HG02678 (cell line): ENCODE measurements at regions not wholly inside any gene's neighbourhood (a gene's known extent, or its start where the extent isn't known, plus 50 kb on each side); places are given as distances from the start of the nearest gene placed in this dataset.

Experiments
- ATAC-seq: cut with Tn5 transposase; IDR thresholded peaks from one replicate; pipeline ENCODE4 v1.9.1; 2021; ENCODE audit warnings: mild to moderate bottlenecking, moderate library complexity; ENCODE audit not compliant: unreplicated experiment

DNA sequence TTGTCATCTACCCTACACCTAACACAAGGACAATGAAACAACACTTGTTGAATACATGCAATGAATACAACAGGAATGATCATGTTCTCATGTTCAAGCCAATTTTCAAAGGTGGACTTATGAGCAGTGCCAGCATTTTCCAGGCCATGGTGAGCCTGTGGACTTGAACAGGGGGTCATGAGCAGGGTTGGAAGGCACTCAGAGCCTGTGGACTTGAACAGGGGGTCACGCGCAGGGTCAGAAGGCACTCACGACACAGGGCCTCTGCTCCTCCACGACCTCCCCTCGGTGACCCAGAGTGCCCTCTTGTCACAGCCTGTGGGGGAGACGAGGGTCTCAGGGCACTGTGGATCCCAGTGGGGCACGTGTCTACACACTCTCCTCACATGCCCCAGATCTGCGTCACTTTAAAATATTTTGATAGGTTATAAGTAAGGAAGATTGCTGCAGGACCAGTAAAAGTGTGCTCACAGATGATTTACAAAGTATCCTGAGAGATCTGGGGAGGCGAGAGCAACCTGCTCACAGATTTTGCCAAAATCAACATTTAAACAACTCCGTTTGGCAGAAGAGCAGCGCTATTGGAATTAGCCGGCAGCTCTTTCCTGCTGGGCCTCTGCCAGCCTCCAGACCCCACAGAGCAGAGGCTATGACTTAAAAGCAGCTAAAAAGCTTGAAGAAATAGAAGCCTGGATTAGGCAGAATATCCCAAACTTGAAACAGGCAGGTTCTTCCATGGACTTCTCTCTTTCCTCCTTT is 121.9 kb downstream of the TMEM18 start:
- no peak for ATAC-seq

DNA sequence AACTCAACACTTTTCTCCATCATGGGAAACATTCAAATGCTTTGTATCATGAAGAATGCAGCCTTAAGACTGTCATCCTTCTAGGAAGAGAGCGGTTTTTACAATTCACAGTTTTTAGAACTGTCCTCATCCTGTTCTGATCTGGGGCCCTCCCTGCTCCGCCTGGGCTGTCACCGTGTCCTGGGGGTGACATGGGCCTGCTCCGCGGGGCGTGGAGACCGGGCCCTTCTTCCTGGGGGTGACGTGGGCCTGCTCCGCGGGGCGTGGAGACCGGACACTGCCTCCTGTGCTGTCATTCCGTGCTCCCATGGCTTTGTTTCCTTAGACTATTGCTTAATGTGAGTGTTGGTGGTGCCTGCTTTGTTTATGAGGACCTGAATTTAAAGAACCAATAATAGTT is 122.8 kb downstream of the TMEM18 start:
- ATAC-seq = no peak

DNA sequence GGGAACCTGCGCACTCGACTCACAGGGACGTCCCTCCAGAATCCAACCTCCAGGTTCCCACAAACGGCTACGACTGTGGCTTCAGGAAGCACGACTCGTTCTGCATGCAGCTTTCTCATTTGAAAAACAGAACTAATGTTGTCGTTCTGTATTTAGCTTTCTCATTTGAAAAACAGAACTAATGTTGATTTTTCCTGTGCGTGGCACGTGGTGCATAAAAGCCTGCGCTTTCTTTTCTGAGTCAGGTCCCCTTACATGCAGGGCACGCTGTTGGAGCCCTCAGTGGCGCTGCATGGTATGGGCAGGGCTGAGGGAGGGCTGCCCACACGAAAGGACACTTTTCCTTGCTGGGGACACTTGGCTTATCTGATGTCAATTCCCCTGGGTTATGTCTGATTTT is 124.3 kb downstream of the TMEM18 start:
- no peak for ATAC-seq

DNA sequence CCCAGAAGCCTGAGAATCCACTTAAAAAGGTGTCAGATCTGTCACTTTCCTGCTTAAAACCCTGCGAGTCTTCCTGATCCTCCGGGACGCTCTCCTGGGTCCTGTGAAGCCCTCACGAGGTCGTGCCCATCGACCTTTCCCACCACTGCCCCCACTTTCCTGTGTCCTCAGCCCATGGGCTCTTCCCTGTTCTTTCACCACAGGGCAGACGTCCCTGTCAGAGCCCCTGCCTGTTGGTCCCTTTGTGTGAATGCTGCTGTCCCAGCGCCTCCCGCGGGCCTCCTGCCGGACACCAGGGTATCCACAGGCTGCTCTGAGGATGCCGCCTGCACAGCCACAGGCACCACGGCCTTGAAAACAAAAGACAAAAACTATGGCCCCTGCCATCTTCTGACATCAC is 125.6 kb downstream of the TMEM18 start:
- ATAC-seq = no peak

DNA sequence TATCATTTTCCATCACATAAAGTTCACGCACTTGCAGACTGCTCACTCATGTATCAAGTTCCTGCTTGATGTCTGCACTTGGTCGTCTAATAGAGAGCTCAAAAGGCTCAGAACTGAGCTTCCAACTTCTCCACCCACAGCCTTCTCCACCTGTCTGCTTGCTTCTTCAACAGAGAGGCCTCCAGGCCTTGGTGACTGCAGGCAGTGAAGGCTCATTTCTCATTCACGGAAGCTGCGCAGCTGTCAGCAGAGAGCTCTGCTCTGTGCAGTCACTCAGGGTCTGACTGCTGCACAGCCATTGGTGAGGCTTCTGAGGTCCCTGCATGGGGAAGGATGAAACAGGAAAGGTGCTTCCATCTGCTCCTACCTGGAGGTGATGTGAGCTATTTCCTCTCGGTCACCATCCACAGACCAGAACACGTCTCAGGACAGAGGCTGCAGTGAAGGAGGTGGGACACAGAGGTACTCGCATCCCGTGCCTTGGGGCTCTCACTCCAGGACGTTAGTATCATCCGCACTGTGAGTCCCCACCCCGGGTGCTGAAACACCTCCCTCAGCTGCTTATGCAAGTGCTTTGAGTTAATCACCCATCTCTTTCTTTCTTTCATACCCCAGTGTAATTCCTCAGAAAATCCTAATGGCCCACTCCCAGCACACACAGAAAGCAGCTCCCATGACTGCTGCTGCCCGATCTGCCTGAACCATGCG is 126.2 kb downstream of the TMEM18 start:
- ATAC-seq = no peak

DNA sequence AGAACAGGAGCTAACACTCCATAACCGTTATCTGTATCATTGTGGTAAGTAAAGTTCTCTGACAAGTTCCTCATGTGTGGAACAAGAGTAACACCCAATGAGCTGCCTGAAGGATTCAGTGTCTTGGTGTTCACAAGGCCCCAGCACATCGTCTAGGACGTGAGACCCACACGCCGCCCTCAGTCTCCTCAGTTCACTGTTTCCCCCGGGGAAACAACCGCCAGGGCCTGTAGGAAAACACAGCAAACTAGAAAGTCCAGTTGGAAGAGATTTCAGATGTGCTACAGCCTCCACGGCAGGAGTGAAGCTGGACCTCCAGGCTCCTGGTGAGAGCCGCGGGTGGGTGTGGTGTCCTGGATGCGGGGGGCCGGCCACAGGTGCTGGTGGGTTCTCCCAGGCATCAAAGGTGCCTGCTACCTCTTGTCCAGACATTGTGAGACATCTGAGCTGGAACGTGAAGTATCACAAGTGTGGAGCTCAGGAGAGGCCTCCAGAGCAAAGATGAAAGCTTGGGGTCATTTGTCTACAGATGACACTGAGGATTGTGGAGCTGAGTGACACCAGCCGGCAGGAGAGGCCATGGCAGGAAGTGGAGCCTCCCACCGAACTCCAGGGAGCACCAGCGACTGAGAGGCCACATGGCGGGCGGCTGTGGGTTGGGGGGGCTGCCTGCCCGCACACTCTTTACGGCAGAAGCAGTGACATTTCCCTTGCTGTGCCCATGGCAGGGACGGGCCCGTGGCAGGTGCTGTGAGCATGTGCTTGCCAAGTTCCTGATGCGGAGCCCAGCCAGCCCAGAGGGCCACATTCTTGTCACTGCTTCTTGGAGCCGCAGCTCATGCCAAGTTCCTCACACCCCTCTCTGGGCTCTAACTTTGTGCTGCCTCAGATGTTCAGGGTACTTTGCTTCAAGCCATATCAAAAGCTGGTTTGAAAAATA is 131.2 kb downstream of the TMEM18 start:
- ATAC-seq = no peak

DNA sequence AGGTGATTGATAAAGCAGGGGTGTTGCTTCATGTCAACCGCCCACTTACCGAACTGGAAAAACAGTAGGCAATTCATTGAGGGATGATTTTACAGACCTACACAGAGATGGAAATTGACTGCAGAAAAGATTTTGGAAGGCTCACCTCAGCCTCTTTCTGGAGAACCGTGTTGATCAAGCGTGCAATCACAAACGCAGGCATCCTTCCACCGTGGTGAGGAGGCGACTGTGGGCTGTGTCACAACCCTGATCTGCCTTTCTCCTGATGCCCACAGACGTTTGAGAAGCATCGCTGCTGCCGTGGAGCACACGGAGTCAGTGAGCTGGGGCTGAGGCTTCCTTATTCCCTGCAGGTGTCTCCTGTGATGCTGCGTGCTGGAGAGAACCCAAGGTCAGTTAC is 132.0 kb downstream of the TMEM18 start:
- ATAC-seq = no peak

DNA sequence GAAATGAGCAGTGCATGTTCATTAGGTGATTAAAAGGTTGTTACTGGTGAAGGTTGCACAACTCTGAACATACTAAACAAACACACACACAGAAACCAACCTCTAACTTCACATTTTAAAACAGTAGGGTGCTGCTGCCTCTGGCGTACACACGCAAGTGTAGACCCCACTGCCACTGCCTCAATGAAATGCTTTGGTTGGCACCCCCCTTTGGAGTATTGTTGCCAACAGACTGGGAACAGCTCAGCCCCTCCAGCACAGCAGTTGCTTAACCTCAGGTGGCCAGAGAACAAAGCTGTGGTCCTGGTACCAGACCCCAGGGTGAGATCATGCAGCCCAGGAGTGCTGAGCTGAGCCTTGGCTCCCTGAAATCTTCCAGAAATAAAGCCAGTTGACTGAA is 138.6 kb downstream of the TMEM18 start:
- ATAC-seq = no peak

DNA sequence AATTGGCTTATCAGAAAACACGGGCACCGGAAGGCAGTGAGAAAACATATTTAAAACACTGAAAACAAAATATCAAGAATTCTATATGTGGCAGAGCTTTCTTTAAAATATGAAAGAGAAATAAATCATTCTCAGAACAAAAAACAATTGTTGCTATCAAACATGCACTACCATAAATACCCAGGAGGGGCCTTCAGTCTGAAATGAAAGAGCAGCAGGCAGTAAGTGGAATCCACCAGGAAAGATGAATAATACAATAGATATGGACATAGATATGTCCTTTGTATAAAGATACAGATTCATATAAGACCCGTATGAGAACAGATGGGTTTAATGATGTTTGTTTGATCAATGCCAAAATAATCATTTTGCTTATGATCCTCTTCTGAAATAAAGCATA is 142.0 kb downstream of the TMEM18 start:
- no peak for ATAC-seq

DNA sequence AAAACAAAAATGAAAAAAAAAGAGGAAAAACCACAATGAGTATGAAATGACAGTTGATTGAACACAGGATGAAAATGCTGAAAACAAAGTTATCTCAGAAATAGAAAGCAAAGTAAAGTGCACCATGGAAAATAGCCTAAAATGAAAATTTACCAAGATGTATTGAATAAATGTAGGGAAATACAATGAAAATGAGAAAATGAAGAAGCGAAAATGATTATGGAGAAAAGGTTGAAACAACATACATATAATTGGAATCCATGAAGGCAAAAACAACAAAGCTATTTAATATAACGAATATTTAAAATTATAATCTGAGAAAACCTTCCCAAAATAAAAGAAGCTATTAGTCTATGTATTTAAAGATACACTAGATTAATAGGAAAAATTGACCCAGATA is 147.4 kb downstream of the TMEM18 start:
- ATAC-seq = no peak

DNA sequence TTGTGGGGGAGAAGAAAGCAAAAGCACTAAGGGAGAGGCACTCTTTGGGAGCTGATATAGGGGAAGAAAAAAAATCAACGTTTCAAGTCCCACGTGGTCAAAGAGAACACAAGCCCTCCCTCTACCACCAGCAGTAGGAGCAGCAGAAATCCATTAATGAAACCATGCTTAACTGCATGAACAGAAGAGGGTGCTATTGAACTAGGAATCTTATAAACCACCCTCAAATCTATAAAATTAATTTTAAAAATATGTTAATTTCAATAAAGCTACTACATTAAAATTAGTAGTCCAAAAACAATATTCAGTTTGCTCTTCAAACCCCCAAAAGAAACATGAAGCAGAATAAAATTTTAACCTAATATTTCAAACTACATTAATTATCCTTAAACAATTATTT is 147.8 kb downstream of the TMEM18 start:
- ATAC-seq = no peak

DNA sequence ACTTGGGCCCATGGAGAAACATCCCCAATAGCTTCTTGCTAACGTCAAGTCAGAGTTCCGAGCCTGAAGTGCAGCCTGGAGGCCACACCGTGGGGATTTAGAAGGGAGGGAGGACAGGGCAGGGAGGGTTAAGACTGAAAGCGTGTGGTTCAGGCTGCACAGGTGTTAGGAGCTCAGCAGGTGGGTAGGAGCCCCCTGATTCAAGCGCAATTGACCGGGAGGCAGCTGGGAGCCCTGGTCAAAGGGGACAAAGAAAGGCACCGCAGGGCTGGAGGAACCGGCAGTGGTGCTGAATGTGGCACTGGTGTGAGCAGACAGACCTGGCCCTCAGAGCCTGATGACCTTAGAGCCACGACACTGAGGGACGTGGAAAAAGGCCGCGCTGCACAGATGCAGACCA is 149.6 kb downstream of the TMEM18 start:
- no peak for ATAC-seq

DNA sequence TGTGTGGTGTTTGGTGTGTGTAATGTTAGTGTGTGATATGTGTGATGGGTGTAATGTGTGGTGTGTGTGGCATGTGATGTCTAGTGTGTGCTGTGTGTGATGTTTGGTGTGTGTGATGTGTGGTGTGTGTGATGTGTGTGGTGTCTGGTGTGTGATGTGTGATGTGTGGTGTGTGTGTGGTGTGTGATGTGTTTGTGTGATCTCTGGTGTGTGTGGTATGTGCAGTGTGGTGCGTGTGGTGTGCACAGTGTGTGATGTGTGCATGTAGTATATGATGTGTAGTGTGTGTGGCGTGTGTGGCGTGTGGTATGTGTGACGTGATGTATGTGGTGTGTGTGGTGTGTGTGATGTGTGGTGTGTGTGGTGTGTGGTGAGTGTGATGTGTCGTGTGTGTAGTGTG is 150.3 kb downstream of the TMEM18 start:
- ATAC-seq = no peak

DNA sequence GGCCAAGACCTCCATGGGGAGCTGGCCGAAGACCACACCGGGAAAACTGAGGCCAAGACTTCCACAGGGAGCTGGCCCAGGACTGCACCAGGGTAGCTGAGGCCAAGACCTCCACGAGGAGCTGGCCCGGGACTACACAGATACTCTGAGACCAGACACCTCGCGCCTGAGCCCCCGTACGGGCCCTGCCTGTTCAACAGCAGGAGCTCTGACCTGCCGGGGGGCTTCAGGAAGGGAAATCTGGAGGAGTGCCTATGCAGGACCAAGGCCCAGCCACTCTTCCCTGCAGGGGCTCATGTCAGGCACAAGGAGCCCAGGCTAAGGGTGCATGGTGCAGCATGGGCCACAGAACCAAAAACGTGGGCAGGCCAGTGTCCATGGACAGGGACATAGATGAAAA is 151.6 kb downstream of the TMEM18 start:
- ATAC-seq = no peak

DNA sequence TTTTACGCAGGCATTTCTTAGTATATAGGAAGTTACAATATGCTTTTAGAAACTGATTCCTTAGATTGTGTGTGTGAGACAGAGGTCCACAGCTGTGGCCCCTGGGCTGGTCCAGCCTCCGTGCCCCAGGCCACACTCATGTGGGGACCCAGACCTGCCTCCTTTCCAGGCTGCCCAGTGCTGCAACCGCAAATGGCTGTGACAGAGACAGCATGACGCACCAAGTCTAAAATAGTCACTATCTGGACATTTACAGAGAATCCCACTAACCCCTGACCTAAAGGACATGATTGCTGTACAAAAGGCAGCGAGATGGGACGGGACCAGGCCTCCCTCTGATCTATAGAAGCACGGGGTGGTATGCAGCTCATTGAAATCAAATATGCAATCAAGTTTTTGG is 152.2 kb downstream of the TMEM18 start:
- ATAC-seq = no peak

DNA sequence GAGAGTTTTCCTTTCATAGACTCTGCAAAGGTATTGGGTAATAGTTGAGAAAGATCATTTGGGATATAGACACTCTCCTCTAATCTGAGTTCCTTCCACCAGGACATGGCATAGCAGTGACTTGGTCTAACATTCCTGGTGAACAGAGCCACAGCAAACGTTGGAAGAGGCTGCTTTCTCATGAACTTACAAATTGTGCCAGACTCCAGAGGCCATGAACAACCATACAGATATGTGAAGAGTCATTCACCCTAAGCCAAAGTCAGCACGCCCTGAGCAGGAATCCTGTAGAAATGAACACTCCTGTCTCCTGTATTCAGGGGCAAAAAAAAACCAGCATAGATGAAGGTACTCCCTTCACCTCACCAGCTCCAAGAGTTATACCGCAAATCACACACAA is 152.8 kb downstream of the TMEM18 start:
- ATAC-seq = no peak

DNA sequence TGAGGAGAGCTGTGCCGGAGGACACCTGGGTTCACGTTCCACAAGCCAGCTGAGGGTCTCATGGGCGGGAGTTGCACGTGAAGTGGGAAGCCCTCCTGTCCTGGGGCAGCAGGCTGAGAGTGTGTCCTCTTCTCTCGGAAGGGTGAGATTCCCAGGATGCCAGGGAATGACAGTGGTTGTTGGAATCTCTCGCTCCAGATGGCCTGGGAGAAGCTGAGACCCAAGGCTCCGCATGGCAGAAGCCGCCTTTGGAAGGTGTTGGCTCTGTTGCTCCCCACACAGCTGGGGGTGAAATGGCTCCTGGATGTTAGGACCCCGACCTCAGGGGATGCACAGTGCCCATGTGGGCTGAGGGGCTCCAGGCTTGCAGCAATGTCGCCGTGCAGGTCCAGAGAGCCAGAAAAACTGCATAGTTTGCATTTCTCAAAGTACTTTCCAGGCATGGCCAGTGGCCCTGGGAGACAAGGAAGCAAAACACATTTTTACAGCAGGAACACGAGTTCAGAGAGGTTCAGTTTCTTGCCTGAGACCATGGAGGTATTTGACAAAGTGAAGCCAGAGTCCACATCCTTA is 153.4 kb downstream of the TMEM18 start:
- no peak for ATAC-seq

DNA sequence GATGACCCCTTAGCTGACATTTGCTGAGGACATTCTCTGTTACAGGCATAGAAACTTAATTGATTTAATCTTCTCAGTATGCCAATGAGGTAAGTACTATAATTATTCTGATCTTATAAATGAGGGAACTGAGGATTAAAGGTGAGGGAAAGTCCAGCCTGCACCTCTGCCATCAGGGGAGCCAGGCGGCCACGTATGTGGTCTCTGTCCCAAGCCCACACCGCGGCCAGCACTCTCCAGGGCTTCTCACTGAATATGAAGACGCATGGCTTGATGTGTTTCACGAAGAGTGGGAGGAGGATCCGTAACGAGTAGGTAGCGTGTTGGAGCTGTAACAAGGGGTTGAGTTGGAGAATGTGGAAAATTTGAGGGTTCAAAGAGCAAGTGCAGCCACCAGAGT is 154.4 kb downstream of the TMEM18 start:
- no peak for ATAC-seq

DNA sequence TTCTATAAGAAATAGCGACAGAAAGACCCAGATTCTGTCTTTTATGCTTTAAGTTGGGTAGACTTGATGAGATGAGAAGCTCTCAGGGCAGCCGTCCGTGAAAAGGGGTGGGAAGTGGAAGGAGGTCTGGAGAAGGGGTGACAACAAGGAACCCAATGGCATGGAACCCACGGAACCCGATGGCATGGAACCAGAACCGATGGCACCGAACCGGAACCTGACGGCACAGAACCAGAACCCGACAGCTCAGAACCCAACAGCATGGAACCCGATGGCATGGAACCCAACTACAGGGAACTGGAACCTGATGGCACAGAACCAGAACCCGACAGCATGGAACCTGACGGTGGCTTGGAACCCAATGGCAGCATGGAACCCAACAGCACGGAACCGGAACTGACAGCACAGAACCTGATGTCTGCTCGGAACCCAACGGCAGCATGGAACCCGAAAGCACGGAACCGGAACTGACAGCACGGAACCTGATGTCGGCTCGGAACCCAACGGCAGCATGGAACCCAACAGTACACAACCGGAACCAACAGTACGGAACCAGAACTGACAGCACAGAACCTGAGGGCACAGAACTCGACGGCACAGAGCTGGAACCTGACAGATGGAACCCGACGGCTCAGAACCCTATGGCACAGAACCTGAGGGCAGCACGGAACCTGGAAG is 155.2 kb downstream of the TMEM18 start:
- no peak for ATAC-seq

DNA sequence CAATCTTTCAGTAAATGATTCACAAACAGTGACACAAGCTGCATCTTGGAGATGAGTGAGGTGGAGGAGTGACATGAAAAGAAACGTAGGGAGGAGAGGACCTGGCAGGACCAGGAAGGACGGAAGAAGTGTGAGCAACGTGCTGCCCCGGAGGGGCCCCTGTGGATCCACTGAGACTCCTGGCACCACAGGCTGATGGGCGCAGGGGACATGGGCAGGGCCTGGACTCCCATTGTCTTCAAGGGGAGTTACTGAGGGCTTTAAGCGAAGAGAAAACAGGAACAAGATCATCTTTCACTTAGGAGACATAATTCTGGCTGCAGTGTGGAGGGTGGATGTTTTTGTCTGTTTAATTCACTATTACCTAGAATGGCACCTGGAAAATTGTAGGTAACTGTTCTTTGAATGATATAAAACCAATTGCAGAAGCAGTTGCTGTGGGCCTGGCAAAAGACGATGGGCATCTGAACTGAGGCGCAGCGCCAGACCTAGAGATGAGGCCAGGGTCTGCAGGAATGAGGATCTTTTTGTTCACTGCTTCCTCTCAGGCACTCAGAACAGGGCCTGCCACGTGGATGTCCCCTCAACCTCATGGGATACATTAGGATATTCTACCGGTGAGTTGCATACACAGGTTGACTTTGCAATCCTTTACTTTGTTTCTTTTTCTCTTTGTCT is 156.4 kb downstream of the TMEM18 start:
- no peak for ATAC-seq
